Suppressor macrophage (primary cell): ENCODE measurements at regions not wholly inside any gene's neighbourhood (a gene's known extent, or its start where the extent isn't known, plus 50 kb on each side); places are given as distances from the start of the nearest gene placed in this dataset.

Source experiments
- DNase-seq, 4 experiments: peaks; one replicate each; pipeline ENCODE4 v3.0.0-alpha.2; 2020 to 2022

DNA sequence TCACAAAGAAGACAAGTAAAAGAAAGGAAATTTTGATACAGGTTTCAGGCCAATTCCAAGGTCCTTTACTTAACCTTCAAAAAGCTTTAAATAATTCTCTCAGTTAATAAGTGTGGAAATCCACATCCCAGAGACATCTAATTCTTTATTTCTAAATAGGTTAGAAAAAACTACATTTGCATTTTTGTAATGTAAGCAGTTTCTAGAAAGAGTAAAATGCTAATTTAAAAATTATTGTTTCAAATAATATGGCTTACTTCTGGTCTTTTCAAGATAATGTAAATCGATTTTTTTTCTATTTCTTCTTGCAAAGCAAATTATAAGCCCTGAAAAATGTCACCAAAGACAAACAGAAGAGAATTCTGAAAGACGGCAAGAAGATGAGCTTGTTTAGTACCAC, 180.4 kb upstream of the HHIP start:
- no peak for DNase-seq

- DNase-seq: peak in 2 of 4 experiments; percentile 38 to 40
These were observed 165.9 kb upstream of the HHIP start for GRCh38 chr4:144480068-144480467.

GRCh38 chr4:144489831-144490230, 156.1 kb upstream of the HHIP start:
- no peak for DNase-seq

GRCh38 chr4:144494280-144494679, 151.7 kb upstream of the HHIP start:
- DNase-seq: no peak

DNA sequence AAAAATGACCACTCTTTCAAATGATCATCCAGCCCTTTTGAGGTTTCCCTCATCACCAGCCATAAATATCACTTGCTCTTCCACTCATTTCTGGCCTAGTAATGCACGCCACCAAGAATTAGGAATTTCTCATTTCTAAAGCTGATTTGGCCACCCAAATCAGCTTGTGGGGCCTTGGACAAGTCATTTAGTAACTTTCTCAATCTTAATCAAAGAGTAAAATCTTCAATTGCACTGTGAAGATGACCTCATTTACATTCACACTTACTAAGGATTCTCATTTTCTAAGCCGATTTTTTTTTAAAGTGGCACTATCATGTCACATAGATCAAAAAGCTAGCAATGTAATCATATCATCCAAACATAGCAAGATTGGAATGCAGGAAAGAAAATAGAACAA, 150.0 kb upstream of the HHIP start:
- DNase-seq: no peak

- DNase-seq: no peak
These were observed 146.2 kb upstream of the HHIP start for GRCh38 chr4:144499777-144500176.

- DNase-seq: no peak
These were observed 144.7 kb upstream of the HHIP start for GRCh38 chr4:144501231-144501780.

- no peak for DNase-seq
These were observed 141.1 kb upstream of the HHIP start for GRCh38 chr4:144504883-144505282.

GRCh38 chr4:144507311-144508101, 138.4 kb upstream of the HHIP start:
- no peak for DNase-seq

DNA sequence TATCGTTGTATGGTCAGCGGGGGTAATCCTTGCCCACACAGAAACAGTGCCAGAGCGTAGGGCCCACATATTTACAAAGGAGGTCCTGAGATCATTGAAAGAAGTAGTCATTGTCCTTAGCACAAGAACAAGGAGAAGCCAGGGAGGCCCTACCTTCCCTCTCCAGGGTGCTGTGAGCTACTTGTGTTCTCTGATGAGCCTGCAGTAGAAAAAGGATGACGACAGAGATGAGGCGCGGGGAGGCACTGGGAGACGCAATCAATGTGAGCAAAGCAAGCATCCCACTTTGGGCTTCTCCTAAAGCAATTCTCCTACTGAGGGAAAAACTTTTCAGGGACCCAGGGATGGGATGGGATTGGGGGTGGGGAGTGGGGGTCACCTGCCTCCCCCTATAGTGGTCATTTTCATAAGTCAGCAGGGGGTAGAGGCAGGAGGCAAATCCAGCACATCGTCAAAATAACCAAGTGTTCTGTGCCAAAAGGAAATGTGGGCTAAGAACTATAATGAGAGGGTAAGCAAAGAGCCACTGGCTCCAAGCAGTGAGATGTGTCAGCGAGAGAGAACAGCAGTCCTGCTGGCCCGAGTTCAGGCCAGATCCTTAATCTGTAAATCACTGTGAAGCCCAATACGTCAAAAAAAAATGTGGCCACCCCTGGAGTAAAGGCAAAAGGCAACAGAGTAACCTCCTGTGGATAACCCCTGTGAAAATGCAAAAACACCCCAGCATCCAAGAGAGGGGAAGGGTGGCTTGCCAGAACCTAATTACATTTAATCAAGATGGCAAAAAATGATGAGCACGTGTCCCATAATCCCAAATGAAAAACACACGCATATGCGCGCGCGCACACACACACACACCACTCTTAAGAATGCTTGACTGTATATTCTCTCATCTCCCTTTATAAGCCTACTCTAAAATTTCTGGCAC, 136.6 kb upstream of the HHIP start:
- DNase-seq: no peak

GRCh38 chr4:144514736-144515135, 131.2 kb upstream of the HHIP start:
- DNase-seq: no peak

DNA sequence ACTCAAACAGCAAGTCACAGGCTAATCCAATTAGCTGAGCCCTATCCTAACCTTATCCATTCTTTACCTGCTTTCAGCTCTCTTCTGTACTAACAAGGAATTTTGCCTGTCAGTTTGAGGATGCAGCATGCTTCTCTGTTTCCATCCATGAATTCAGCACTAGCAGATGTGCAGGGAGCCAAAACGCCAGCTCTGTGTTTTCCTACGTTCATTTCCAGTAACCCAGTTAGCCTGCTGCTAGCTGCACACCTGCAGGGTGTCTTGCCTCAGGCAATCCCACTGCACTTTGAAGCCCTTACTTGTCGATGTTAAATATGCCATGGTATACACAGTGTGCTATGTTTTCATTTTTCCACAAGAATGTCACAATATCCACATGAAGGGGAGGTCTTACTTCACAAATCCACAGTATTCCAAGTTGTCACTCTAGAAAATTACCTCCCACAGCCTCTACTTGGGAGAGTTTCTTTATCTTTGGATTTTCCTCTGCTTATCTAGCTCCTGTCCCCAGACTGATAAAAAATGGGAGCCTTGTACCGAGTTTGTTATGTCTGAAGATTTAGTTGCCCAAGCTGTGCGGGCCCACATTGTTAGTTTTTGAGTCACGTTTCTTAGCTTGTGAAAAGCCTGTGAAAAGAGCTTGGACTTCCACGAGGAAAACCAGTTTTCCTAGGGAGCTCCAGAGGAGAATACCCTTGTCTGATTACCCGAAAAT, 127.6 kb upstream of the HHIP start:
- DNase-seq: no peak

- no peak for DNase-seq
These were observed 114.1 kb upstream of the HHIP start for GRCh38 chr4:144531841-144532240.

- DNase-seq: peak in 1 of 4 experiments; percentile 9
These were observed 98.2 kb upstream of the HHIP start for GRCh38 chr4:144547678-144548298.

DNA sequence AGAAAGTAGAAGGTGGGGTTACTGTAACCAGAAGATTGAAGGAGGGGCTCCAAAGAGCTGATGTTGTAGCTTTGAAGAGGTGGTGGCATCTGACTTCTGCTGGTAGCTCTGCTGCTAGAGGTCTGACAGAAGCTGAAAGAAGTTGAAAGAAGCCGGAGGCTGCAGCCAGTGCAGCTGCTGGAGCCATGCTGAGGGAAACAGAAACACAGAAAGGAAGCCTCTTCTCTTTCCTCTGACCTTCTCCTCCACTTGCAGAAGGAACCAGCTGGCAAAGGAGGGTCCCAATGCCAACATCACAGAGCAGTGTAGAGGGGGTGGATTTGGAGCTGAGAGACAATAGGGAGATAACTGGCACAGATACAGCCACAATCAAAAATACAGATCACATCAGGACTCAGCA, 89.3 kb upstream of the HHIP start:
- no peak for DNase-seq

- no peak for DNase-seq
These were observed 88.6 kb upstream of the HHIP start for GRCh38 chr4:144557404-144557803.

DNA sequence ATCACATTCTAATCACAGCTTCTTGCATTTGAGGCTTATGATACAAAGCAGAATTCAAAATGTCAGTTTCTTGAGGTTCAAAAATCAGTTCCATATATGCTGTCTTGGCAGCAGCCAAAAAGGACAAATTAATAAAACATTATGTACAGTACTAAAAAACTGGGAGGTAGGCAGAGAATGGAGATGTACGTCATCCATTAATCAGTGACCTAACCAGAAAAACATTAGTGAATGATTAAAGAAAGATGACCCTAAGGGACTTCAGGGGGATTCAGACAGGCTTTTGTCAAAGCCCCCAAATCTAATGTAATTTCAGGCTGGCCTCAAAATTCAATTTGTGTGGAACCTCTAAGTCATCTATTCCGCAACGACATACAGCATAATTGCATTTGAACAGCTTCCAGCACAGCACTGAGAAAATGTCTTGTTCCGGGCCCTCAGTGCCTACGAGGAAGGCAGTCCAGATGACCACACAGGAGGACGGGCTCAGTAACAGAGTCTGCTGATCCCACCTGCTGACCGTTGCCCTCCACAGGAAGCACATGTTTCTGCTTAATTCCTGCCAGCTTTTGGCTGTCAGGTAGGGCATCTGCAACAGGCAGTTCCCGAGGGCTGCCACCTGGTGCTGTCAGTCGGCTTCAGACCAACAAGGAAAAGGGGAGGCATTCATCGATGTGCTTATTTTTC, 83.8 kb upstream of the HHIP start:
- no peak for DNase-seq

- no peak for DNase-seq
These were observed 81.6 kb upstream of the HHIP start for GRCh38 chr4:144564358-144564757.

- DNase-seq: no peak
These were observed 80.3 kb upstream of the HHIP start for GRCh38 chr4:144565527-144566195.

DNA sequence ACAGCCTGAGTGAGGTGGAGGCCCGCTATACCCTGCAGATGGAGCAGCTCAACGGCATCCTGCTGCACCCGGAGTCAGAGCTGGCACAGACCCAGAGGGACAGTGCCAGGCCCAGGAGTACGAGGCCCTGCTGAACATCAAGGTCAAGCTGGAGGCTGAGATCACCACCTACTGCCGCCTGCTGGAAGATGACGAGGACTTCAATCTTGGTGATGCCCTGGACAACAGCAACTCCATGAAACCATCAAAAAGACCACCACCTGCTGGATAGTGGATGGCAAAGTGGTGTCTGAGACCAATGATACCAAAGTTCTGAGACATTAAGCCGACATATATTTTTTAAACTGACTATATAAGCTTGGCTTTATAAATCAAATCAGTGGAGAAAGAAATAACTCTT, 73.3 kb upstream of the HHIP start:
- DNase-seq: no peak

DNA sequence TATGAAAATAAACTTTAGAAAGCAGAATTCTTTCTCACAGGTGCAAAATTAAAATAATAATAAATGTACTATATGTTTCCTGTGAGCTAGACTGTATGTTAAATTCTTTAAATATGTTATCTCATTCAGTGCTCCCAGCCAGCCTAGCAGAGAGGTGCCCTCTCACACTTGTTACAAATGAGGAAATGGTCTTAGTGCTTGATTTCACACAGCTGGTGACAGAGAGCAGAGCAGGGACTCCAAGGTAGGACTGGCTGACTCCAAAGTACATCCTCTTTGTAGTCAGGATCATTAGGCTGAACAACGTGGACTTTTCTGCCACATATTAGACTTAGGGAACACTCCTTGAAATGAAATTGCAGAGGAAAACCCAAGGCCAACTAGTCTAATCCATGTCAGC, 72.0 kb upstream of the HHIP start:
- no peak for DNase-seq
